MM.1S (cell line): ENCODE measurements at regions not wholly inside any gene's neighbourhood (a gene's known extent, or its start where the extent isn't known, plus 50 kb on each side); places are given as distances from the start of the nearest gene placed in this dataset.

Source experiments
- DNase-seq: peaks from one replicate; pipeline ENCODE4 v3.0.0-alpha.2; 2015
- H2AFZ ChIP-seq: fragments of 300-600 bp; sonication (generic); 2 replicates; pipeline ENCODE4 v1.6.0; 2016; ENCODE audit warnings: antibody characterized with exemption, low read length
- H3F3A ChIP-seq: fragments of 300-600 bp; sonication (generic); 2 replicates; pipeline ENCODE4 v1.6.1; 2016; ENCODE audit warnings: mild to moderate bottlenecking, antibody characterized with exemption, low read length, moderate library complexity, mixed read lengths; ENCODE audit not compliant: insufficient read depth
- H3K27ac ChIP-seq: fragments of 300-600 bp; sonication (generic); 2 replicates; pipeline ENCODE4 v1.5.1; 2016; ENCODE audit warnings: mild to moderate bottlenecking, low read length
- H3K27me3 ChIP-seq: fragments of 300-600 bp; sonication (generic); replicated peaks from 2 replicates; pipeline ENCODE4 v1.6.0; 2016; ENCODE audit warnings: low read length; ENCODE audit not compliant: insufficient read depth
- H3K36me3 ChIP-seq: fragments of 300-600 bp; sonication (generic); replicated peaks from 2 replicates; pipeline ENCODE4 v1.6.1; 2016; ENCODE audit warnings: mild to moderate bottlenecking, low read length, mixed read lengths; ENCODE audit not compliant: insufficient read depth
- H3K4me1 ChIP-seq: fragments of 300-600 bp; sonication (generic); 2 replicates; pipeline ENCODE4 v1.6.1; 2016; ENCODE audit warnings: low read length, mixed read lengths
- H3K4me2 ChIP-seq: fragments of 300-600 bp; sonication (generic); 2 replicates; pipeline ENCODE4 v1.6.0; 2016; ENCODE audit warnings: low read depth, low read length
- H3K4me3 ChIP-seq: fragments of 300-600 bp; sonication (generic); 2 replicates; pipeline ENCODE4 v1.5.1; 2016; ENCODE audit warnings: low read length, mixed read lengths
- H3K79me2 ChIP-seq: fragments of 300-600 bp; sonication (generic); 2 replicates; pipeline ENCODE4 v1.6.1; 2016; ENCODE audit warnings: mixed run types, low read length, mixed read lengths
- H3K9ac ChIP-seq: fragments of 300-600 bp; sonication (generic); 2 replicates; pipeline ENCODE4 v1.6.1; 2016; ENCODE audit warnings: low read length, mixed read lengths
- H3K9me2 ChIP-seq: fragments of 300-600 bp; sonication (generic); replicated peaks from 2 replicates; pipeline ENCODE4 v1.6.1; 2016; ENCODE audit warnings: mild to moderate bottlenecking, low read length, mixed read lengths; ENCODE audit not compliant: insufficient read depth
- H3K9me3 ChIP-seq: fragments of 300-600 bp; sonication (generic); replicated peaks from 2 replicates; pipeline ENCODE4 v1.6.1; 2016; ENCODE audit warnings: mild to moderate bottlenecking, low read length, mixed read lengths; ENCODE audit not compliant: insufficient read depth
- H4K20me1 ChIP-seq: fragments of 300-600 bp; sonication (generic); 2 replicates; pipeline ENCODE4 v1.6.1; 2016; ENCODE audit warnings: mild to moderate bottlenecking, low read length, moderate library complexity, mixed read lengths; ENCODE audit not compliant: insufficient read depth
- EZH2 ChIP-seq: fragments of 300-600 bp; sonication (generic); optimal IDR thresholded peaks from 2 replicates; pipeline ENCODE3; 2017; ENCODE audit warnings: low read depth, mild to moderate bottlenecking, antibody characterized with exemption, low read length, mixed read lengths
- EZH2phosphoT487 ChIP-seq: fragments of 300-600 bp; sonication (generic); IDR thresholded peaks from 2 replicates; pipeline ENCODE4 v1.6.1; 2018; ENCODE audit warnings: antibody characterized with exemption, low read length
- TF ChIP-seq, protein P1 (sequence below): fragments of 300-600 bp; sonication (generic); IDR thresholded peaks from 2 replicates; pipeline ENCODE4 v1.5.1; 2016; ENCODE audit warnings: antibody characterized with exemption, low read length, mixed read lengths

DNA sequence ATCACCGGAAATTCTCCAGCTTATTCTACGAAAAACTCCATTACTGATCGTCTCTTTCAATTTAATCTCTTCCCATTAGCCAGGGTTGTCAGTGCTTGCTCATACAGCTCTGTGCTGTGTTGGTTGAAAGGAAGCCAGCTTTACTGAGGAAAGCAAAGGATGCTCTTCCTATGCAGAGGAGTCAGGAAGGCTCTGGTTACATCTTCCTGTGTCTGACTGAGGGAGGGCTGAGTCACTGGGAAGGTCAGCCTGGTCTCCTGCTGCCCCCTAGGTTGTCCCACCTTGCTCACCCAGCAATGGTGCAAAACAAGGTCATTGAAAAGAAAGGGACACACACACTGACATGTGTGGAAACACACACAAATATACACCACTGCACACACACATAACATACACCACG is 975.6 kb downstream of the DCDC2C start:
- Histone ChIP-seq H3K79me2 (no peaks in the 10 kb centered on the region), H3K4me3 (no peak overlapping the region), H3K9ac (no peak overlapping the region), H3K9me2 (no peaks in the 10 kb centered on the region), H3K4me2 (no peak overlapping the region), H3F3A (no peaks in the 10 kb centered on the region), H3K27me3 (no peaks in the 10 kb centered on the region), H2AFZ (no peak overlapping the region), H3K4me1 (no peaks in the 10 kb centered on the region), H3K9me3 (no peaks in the 10 kb centered on the region), H3K27ac (no peak overlapping the region), H4K20me1 (no peaks in the 10 kb centered on the region), H3K36me3 (no peaks in the 10 kb centered on the region)
- no peak for TF ChIP-seq EZH2
- no peak for TF ChIP-seq EZH2phosphoT487
- TF ChIP-seq, protein P1, sequence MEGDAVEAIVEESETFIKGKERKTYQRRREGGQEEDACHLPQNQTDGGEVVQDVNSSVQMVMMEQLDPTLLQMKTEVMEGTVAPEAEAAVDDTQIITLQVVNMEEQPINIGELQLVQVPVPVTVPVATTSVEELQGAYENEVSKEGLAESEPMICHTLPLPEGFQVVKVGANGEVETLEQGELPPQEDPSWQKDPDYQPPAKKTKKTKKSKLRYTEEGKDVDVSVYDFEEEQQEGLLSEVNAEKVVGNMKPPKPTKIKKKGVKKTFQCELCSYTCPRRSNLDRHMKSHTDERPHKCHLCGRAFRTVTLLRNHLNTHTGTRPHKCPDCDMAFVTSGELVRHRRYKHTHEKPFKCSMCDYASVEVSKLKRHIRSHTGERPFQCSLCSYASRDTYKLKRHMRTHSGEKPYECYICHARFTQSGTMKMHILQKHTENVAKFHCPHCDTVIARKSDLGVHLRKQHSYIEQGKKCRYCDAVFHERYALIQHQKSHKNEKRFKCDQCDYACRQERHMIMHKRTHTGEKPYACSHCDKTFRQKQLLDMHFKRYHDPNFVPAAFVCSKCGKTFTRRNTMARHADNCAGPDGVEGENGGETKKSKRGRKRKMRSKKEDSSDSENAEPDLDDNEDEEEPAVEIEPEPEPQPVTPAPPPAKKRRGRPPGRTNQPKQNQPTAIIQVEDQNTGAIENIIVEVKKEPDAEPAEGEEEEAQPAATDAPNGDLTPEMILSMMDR = no peak
- no peak for DNase-seq

DNA sequence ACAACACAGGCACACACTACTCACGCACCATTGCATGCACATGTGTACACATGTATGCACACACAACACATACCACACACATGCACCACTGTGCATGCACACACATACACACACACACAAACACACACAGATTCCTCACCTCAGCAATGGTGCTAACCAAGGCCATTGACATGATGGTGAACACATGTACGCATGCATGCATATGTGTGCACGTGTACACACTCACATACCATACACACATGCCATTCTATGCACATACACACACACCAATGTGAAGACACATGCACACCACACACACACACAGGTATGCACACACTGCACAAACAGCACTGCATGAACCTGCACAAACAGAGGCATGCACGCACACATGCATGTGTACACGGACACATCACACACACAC is 976.0 kb downstream of the DCDC2C start:
- H3K36me3 ChIP-seq = no peaks in the 10 kb centered on the region
- H3K9me2 ChIP-seq = no peaks in the 10 kb centered on the region
- no peak overlapping the region for H3K27ac ChIP-seq
- no peaks in the 10 kb centered on the region for H3K79me2 ChIP-seq
- no peaks in the 10 kb centered on the region for H3K27me3 ChIP-seq
- H3K4me1 ChIP-seq = no peaks in the 10 kb centered on the region
- TF ChIP-seq EZH2 = no peak
- TF ChIP-seq EZH2phosphoT487 = no peak
- TF ChIP-seq, protein P1 = no peak
- no peaks in the 10 kb centered on the region for H4K20me1 ChIP-seq
- H3K9me3 ChIP-seq = no peaks in the 10 kb centered on the region
- H2AFZ ChIP-seq = no peak overlapping the region
- H3K4me2 ChIP-seq = no peak overlapping the region
- no peak overlapping the region for H3K9ac ChIP-seq
- no peak for DNase-seq
- H3F3A ChIP-seq = no peaks in the 10 kb centered on the region
- no peak overlapping the region for H3K4me3 ChIP-seq

DNA sequence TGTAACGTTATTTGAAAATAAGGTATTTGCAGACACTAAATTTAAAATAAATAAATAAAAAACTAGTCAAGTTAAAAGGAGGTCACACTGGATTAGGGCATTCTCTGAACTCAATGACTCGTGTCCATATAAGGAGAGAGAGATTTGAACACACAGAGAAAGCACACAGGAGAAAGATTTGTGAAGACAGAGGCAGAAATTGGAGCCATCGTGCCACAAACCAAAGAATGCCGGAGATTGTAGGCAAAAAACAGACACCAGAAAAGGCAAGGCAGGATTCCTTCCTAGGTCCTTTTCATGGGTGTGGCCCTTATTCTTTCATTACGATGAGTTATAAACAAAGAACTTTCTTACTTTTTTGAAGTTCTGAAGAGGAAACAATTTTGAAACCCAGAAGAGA is 981.5 kb downstream of the DCDC2C start:
- Histone ChIP-seq H3K27ac (no peak overlapping the region), H3K79me2 (no peaks in the 10 kb centered on the region), H3K4me2 (no peak overlapping the region), H3K9ac (no peak overlapping the region), H4K20me1 (no peaks in the 10 kb centered on the region), H2AFZ (no peak overlapping the region), H3K9me2 (no peaks in the 10 kb centered on the region), H3K27me3 (no peaks in the 10 kb centered on the region), H3K4me3 (no peak overlapping the region), H3K4me1 (no peaks in the 10 kb centered on the region), H3K36me3 (no peaks in the 10 kb centered on the region), H3F3A (no peaks in the 10 kb centered on the region), H3K9me3 (no peaks in the 10 kb centered on the region)
- no peak for DNase-seq
- TF ChIP-seq EZH2phosphoT487 (no peak), EZH2 (no peak)
- TF ChIP-seq, protein P1 = no peak

DNA sequence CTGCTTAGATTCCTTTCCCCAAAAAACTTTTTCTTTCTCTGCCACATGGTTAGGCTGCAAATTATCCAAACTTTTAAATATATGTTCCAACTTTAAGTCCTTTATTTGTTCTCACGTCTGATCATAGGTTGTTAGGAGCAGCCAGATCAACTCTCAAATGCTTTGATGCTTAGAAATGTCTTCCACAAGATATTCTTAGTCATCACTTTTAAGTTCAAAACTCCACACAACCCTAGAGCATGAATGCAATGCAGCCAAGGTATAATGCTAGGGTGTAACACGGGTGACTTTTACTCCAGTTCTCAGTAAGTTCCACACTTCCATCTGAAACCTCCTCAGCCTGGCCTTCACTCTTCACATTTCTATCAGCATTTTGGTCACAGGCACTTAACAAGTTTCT is 987.5 kb downstream of the DCDC2C start:
- H3K9ac ChIP-seq = no peak overlapping the region
- H4K20me1 ChIP-seq = no peaks in the 10 kb centered on the region
- no peaks in the 10 kb centered on the region for H3K4me1 ChIP-seq
- H3K27me3 ChIP-seq = no peaks in the 10 kb centered on the region
- H3F3A ChIP-seq = no peaks in the 10 kb centered on the region
- H3K79me2 ChIP-seq = no peaks in the 10 kb centered on the region
- H3K9me2 ChIP-seq = no peaks in the 10 kb centered on the region
- no peak overlapping the region for H3K27ac ChIP-seq
- no peak overlapping the region for H2AFZ ChIP-seq
- TF ChIP-seq EZH2 (no peak), EZH2phosphoT487 (no peak)
- TF ChIP-seq, protein P1 = no peak
- H3K4me3 ChIP-seq = no peak overlapping the region
- H3K4me2 ChIP-seq = no peak overlapping the region
- H3K9me3 ChIP-seq = no peaks in the 10 kb centered on the region
- no peak for DNase-seq
- no peaks in the 10 kb centered on the region for H3K36me3 ChIP-seq
